MCF 10A (cell line): ENCODE measurements at regions not wholly inside any gene's neighbourhood (a gene's known extent, or its start where the extent isn't known, plus 50 kb on each side); places are given as distances from the start of the nearest gene placed in this dataset.

Experiments
- BruUV-seq: library from RNA; stranded (reverse); fragments of 400-500 nt; replicated peaks from 2 replicates; lab custom pipeline; 2021; lab: Mats Ljungman, UMichigan
- CTCF ChIA-PET: fragments of 300-600 bp; sonication (Branson Sonifier 250); formaldehyde crosslinking; extraction: SDS; loops from one replicate; lab custom pipeline; 2021; ENCODE audit warnings: antibody characterized with exemption, inconsistent platforms; lab: Yijun Ruan, JAX
- POLR2A ChIA-PET: fragments of 300-600, 350-650 bp; sonication (Branson Sonifier 250); formaldehyde crosslinking; extraction: SDS; loops from one replicate; lab custom pipeline; 2020; ENCODE audit warnings: antibody characterized with exemption, inconsistent platforms; lab: Yijun Ruan, JAX
- DNase-seq: peaks from one replicate; pipeline ENCODE4 v3.0.0-alpha.2; 2018; ENCODE audit not compliant: unreplicated experiment
- H3K27ac Mint-ChIP-seq: one replicate; pipeline ENCODE4 v1.8.0; 2022; ENCODE audit warnings: mild to moderate bottlenecking, low read depth, mixed read lengths; ENCODE audit not compliant: unreplicated experiment
- H3K27me3 Mint-ChIP-seq: one replicate; pipeline ENCODE4 v1.8.0; 2022; ENCODE audit warnings: mixed read lengths; ENCODE audit not compliant: insufficient read depth, unreplicated experiment
- H3K36me3 Mint-ChIP-seq: one replicate; pipeline ENCODE4 v1.8.0; 2022; ENCODE audit warnings: mild to moderate bottlenecking, moderate library complexity, mixed read lengths; ENCODE audit not compliant: insufficient read depth, unreplicated experiment
- H3K4me1 Mint-ChIP-seq: one replicate; pipeline ENCODE4 v1.8.0; 2022; ENCODE audit warnings: mixed read lengths; ENCODE audit not compliant: insufficient read depth, unreplicated experiment
- H3K4me3 Mint-ChIP-seq: one replicate; pipeline ENCODE4 v1.8.0; 2022; ENCODE audit warnings: mild to moderate bottlenecking, moderate library complexity, mixed read lengths; ENCODE audit not compliant: unreplicated experiment
- H3K9me3 Mint-ChIP-seq: one replicate; pipeline ENCODE4 v1.8.0; 2022; ENCODE audit warnings: mixed read lengths; ENCODE audit not compliant: unreplicated experiment
- CTCF ChIP-seq: fragments of 200-600 bp; IDR thresholded peaks from one replicate; pipeline ENCODE4 v1.8.0; 2022; ENCODE audit warnings: antibody characterized with exemption, mild to moderate bottlenecking; ENCODE audit not compliant: unreplicated experiment
- intact Hi-C: fragments of 100-400 bp; cut with micrococcal nuclease; formaldehyde crosslinking; loops from 2 replicates; pipeline ENCODE4 v1.14.1; 2022

GRCh38 chr5:169511708-169512107, 71.9 kb upstream of the SPDL1 start:
- no peak for TF ChIP-seq CTCF
- CTCF ChIA-PET: no interaction called here
- DNase-seq: no peak
- BruUV-seq: no TSS peak
- Mint-ChIP-seq H3K9me3 (no peaks in the 10 kb centered on the region), H3K4me3 (no peak overlapping the region), H3K4me1 (no peaks in the 10 kb centered on the region), H3K27me3 (no peaks in the 10 kb centered on the region), H3K27ac (no peak overlapping the region), H3K36me3 (no peaks in the 10 kb centered on the region)
- intact Hi-C loops: loop anchor here (10.0 kb wide), 1 partner anchor 197 kb away; no protein-coding TSS in a partner anchor
- POLR2A ChIA-PET: no interaction called here

GRCh38 chr5:169507051-169507450, 76.5 kb upstream of the SPDL1 start:
- Mint-ChIP-seq H3K4me3 (no peak overlapping the region), H3K27ac (no peak overlapping the region), H3K9me3 (no peaks in the 10 kb centered on the region), H3K4me1 (no peaks in the 10 kb centered on the region), H3K27me3 (no peaks in the 10 kb centered on the region), H3K36me3 (no peaks in the 10 kb centered on the region)
- intact Hi-C loops: no loop called here
- ChIA-PET CTCF (interaction anchor here (0.5 to 0.9 kb wide), 3 partner anchors 12 to 1854 kb away, joined by 3 read pairs; no protein-coding TSS in a partner anchor), POLR2A (no interaction called here)
- no peak for TF ChIP-seq CTCF
- BruUV-seq: no TSS peak
- no peak for DNase-seq

DNA sequence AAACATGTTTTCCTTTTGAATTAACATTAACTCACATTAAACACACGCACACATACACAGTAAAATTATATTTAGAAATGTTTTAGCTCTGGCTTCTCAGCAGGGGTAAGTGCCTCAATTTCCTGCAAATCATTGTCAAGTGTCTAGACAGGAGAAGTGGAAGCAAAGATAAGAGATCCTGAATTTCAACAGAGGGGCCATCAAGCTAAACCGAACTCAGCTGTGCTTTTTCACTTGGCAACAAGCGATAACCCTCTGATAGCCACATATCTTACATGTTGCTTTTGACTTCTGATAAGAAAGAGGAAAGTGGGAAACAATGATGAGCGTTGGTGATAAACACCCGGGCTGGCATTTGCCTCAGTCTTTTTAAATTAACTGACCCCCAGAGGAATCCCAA, 79.7 kb upstream of the SPDL1 start:
- H3K9me3 Mint-ChIP-seq: no peaks in the 10 kb centered on the region
- H3K4me3 Mint-ChIP-seq: no peak overlapping the region
- no peaks in the 10 kb centered on the region for H3K36me3 Mint-ChIP-seq

DNA sequence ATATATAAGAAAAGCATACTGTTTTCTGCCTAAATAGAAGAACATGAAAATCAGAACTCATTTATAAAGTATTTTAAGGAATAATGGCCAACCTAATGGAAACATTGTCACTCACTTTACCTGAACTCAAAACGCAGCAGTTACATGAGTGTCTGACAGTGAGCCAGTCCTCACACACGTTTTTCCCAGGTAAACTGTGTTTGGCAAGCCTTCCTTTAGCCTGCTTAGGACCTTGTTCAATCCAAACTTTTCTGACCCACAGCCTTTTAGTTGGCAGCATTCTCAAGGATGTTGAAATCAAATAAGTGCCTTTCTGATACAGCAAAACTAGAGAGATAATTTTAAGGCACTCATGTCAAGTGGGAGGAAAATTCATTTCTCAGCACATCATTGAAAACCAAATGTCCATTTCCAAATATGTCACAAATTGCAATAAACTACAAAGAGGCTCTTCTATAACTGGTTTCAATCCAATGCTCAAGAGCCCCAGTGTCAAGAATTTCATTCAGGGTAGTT, 83.5 kb upstream of the SPDL1 start:
- ChIA-PET CTCF (interaction anchor here (0.6 kb wide), 1 partner anchor 1156 kb away, joined by 3 read pairs; no protein-coding TSS in a partner anchor), POLR2A (no interaction called here)
- no peak for TF ChIP-seq CTCF
- no TSS peak for BruUV-seq
- Mint-ChIP-seq H3K27me3 (no peaks in the 10 kb centered on the region), H3K4me3 (no peak overlapping the region), H3K9me3 (no peaks in the 10 kb centered on the region), H3K4me1 (no peaks in the 10 kb centered on the region), H3K36me3 (no peaks in the 10 kb centered on the region), H3K27ac (no peak overlapping the region)
- intact Hi-C loops: no loop called here
- DNase-seq: no peak

More for the DNA sequence above, 79.7 kb upstream of the SPDL1 start:
- Mint-ChIP-seq H3K27ac (no peak overlapping the region), H3K4me1 (no peaks in the 10 kb centered on the region), H3K27me3 (no peaks in the 10 kb centered on the region)
- BruUV-seq: no TSS peak
- intact Hi-C loops: no loop called here
- TF ChIP-seq CTCF: no peak
- POLR2A ChIA-PET: no interaction called here
- CTCF ChIA-PET: interaction anchor here (0.6 kb wide), 3 partner anchors 219 to 1367 kb away, joined by 3 to 4 read pairs (median 3); no protein-coding TSS in a partner anchor
- DNase-seq: no peak
